ENCODE measurements at regions not wholly inside any gene's neighbourhood (a gene's known extent, or its start where the extent isn't known, plus 50 kb on each side); places are given as distances from the start of the nearest gene placed in this dataset.
A peak's percentile ranks its signal among the peaks of the same experiment; 100 is the strongest.
"Not testable (repeated sequence)": the region's sequence is repeated elsewhere in the genome, so short reads cannot be mapped to it uniquely, and the experiment has no call there.

GRCh38 chr1:117314951-117315350, 52.3 kb upstream of the MAN1A2 start:
- DNase-seq = not testable (repeated sequence)

- no peak for DNase-seq
Measured at GRCh38 chr1:117313555-117313954, 53.7 kb upstream of the MAN1A2 start.

GRCh38 chr1:117312453-117313138, 54.7 kb upstream of the MAN1A2 start:
- no peak for DNase-seq

GRCh38 chr1:117308311-117308916, 58.8 kb upstream of the MAN1A2 start:
- no peak for DNase-seq

GRCh38 chr1:117301901-117302300, 65.3 kb upstream of the MAN1A2 start:
- no peak for DNase-seq

DNA sequence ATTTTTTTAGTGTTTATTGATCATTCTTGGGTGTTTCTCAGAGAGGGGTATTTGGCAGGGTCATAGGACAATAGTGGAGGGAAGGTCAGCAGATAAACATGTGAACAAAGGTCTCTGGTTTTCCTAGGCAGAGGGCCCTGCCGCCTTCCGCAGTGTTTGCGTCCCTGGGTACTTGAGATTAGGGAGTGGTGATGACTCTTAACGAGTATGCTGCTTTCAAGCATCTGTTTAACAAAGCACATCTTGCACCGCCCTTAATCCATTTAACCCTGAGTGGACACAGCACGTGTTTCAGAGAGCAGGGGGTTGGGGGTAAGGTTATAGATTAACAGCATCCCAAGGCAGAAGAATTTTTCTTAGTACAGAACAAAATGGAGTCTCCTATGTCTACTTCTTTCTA, 67.1 kb upstream of the MAN1A2 start:
- DNase-seq = not testable (repeated sequence)

DNA sequence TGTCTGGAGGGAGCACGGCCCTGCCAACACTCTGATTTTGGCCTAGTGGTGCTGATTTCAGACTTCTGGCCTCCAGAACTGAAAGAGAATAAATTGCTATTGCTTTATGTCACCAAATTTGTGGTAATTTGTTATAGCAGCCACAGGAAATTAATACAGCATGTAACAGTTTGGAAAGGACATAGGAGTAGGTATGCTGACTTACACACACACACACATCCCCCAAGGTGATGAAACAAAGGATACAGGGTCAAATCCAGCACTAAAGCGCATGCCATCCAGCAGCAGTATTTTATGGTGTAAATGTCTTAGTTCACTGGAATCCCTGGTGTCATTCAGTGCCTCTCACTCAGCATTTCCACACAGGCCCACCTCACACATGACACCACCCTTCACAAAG, 72.2 kb upstream of the MAN1A2 start:
- DNase-seq = no peak

GRCh38 chr1:117290890-117291289, 76.4 kb upstream of the MAN1A2 start:
- DNase-seq = no peak

DNA sequence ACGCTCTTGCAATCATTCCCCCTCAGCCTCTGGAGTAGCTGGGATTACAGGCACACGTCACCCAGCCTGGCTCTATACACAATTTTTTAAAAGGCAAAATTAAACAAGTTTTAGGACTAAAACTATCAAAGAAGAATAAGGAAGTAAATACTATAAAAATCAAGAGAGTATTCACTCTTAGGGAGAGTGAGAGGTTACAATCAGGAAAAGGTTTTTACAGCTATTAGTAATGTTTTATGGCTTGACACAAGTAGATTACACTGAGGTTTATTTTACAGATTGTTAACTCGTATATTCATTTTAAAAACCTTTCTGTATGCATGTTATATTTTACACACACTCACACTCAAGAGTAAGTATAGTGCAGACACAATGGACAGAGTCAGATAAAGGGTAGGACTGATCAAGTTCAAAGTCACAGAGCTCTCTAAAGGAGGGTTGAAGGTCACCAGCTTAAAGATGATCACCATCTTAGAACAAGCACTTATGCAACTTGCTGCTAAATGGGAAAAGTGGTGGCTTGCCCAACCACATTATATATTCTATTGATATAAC, 77.9 kb upstream of the MAN1A2 start:
- DNase-seq = no peak

DNA sequence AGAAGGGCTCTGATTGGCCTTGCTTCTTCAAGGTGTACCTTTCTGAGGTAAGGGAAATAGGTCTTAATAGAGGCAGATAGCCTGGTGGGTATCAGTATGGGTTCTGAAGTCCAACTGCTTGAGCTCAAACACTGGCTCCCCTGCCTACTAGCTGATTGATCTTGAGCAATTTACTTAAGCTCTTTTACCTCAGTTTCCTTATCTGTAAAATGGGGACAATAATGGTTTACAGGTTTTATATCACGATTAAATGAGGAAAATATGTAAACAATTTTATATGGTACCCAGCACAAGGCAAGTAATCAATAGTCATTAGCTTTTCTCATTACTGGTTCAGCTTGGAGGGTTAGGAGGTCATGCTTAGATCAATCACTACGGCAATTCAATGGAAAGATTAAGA, 75.8 kb upstream of the VTCN1 start:
- DNase-seq = no peak

GRCh38 chr1:117286145-117286544, 75.4 kb upstream of the VTCN1 start:
- DNase-seq = no peak

- DNase-seq = peak; percentile 37
Measured at GRCh38 chr1:117284399-117285215, 73.9 kb upstream of the VTCN1 start.

DNA sequence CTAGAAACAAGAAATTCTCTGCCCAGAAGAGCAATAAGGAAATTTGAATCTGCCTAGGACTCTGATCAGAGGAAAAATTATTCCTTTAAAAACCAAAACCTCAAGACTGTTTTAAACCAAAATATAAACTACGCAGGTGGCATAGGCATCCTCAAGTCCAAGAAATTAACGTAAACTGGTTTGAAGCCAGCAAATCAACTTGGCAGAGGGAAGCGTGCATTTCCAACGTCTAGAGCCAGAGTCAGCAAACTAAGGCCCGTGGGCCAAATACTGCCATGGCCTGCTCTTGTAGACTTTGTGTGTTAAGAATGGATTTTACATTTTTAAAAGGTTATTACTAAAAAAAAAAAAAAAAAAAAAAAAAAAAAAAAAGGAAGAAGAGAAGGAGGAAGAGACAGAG, 67.8 kb upstream of the VTCN1 start:
- no peak for DNase-seq

DNA sequence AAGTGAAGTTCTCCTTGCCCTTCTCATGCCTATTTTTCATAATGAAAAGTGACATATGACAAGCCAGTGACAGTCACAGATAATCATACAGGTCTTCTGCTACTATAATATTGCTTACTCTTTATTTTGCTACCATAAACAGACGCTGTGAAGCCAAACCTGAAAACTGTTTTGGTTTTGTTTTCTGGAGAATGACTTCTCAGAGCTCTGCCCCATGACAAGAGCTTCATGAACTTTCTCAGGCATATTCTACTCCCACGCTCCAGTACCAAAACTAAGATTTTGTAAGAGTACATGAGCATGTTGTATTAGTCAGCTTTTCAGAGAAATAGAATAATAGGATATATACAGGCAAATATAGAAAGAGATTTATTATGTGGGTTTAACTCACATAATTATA, 64.3 kb upstream of the VTCN1 start:
- DNase-seq = no peak

DNA sequence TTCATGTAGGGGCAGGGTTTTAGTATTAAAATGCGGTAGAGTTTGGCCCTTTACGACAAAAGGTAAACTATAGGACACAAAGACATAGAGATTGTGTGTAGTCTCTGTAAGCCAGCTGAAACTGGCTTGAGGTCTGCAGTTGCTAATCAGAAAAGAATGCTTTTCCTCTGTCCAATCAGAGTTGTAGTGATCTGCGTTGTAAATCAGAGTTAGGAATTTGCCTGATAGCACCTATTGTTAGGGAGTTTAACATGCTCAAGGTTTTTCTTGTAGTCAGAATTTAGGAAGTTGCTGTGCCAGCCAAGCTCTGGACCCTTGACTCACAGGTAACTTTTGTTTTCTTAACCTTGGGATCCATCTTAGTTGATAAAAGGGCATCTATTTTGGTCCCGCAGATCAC, 61.2 kb upstream of the VTCN1 start:
- no peak for DNase-seq

GRCh38 chr1:117271129-117271528, 60.4 kb upstream of the VTCN1 start:
- DNase-seq = no peak

DNA sequence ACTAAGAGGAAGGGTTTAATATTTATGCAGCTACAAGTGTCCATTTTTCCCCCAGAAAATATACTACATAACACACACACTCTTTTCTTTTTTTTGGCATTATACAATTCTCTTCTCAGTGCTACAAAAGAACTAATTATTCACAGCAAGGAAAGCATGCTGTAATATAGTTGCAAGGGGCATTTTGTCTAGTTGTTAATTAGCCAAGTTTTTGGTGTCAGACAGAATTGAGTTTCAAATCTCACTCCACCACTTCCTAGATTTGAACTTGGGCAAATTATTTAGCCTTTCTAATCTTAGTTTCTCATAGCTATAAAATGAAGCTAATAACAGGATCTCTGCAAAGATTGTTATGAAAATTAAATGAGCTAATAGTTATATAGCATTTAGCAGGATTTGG, 60.0 kb upstream of the VTCN1 start:
- no peak for DNase-seq

- DNase-seq = peak; percentile 20
Measured at GRCh38 chr1:117268535-117269455, 58.1 kb upstream of the VTCN1 start.

DNA sequence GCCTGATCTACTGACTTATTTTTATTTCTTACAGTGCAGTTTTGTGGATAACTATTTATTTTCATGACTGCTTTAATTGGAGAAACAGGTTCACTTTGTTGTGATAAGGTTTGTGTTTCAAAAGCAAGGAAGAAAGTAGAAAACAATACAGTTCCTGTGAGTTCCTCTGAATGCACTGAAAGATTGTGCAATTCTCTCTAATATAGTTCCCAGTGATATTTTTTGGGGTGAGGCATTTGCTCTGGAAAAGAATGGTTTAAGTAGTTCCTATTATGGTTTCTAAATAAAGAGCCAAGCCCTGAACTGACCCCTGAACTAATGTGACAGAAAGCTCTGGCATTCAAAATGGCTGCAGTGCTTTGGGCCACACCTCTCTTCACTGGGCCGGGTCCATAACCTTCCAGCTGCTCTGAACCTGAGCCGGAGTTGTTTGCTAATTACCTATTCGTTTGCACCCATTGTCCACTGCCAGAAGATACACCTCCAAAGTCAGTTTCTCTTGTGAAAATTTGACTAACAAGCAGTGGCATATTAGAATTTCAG, 56.6 kb upstream of the VTCN1 start:
- no peak for DNase-seq

DNA sequence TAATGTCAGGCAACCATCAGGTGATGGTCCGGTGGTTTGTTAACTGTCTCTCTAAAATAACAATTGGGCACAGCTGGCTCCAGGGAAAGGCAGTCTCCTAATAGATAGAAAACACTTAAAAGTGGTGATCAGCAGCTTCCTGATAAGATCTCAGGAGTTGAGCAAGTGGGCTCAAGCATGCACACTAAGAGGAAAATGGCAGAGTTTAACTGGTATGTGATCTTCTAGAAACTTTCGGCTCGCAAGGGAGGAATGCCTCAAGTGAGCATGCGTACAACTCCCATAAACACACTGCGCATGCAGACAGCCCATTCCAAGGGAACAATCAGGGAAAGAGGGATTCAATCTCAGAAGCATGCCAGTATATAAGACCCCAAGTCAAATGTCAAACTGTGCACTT, 52.2 kb upstream of the VTCN1 start:
- no peak for DNase-seq

- DNase-seq = no peak
Measured at GRCh38 chr1:117261424-117261785, 50.7 kb upstream of the VTCN1 start.
